Lung (tissue), 11 donors: ENCODE measurements at regions not wholly inside any gene's neighbourhood (a gene's known extent, or its start where the extent isn't known, plus 50 kb on each side); places are given as distances from the start of the nearest gene placed in this dataset.

Source experiments
- ATAC-seq: fragments of 200-7000 bp; cut with Tn5 transposase; one replicate; pipeline ENCODE4 v1.9.1; 2020; ENCODE audit warnings: moderate number of reproducible peaks; ENCODE audit not compliant: insufficient read depth, low FRiP score
- DNase-seq, 3 donors: peaks; one replicate each; pipeline ENCODE4 v3.0.0-alpha.2; 2013 to 2017
- H3K27ac ChIP-seq, 2 donors: one replicate each; pipeline ENCODE4 v1.5.1; 2013; ENCODE audit warnings: mild to moderate bottlenecking in 2 of 2, moderate library complexity in 2 of 2, control low read depth in 1 of 2, inconsistent platforms in 1 of 2, low read depth in 1 of 2, low read length in 1 of 2
- H3K27me3 ChIP-seq, 3 donors: one replicate each; pipeline ENCODE4 v1.5.1; 2013; ENCODE audit warnings: low read length in 2 of 3; ENCODE audit not compliant: control insufficient read depth in 3 of 3, insufficient read depth in 3 of 3
- H3K36me3 ChIP-seq, 4 donors: one replicate each; pipeline ENCODE4 v1.5.1; 2013; ENCODE audit warnings: low read length in 4 of 4, mild to moderate bottlenecking in 1 of 4, moderate library complexity in 1 of 4; ENCODE audit not compliant: control insufficient read depth in 4 of 4, insufficient read depth in 4 of 4
- H3K4me1 ChIP-seq, 5 donors: one replicate each; pipeline ENCODE4 v1.5.1; 2013; ENCODE audit warnings: low read length in 5 of 5, mild to moderate bottlenecking in 2 of 5, moderate library complexity in 1 of 5; ENCODE audit not compliant: control insufficient read depth in 5 of 5, insufficient read depth in 5 of 5
- H3K4me3 ChIP-seq: one replicate; pipeline ENCODE4 v1.5.1; 2013; ENCODE audit warnings: mild to moderate bottlenecking, control low read depth, moderate library complexity
- H3K9ac ChIP-seq, 2 donors: one replicate each; pipeline ENCODE4 v1.5.1; 2013; ENCODE audit warnings: low read length in 2 of 2, control low read depth in 1 of 2; ENCODE audit not compliant: insufficient read depth in 1 of 2
- H3K9me3 ChIP-seq, 4 donors: one replicate each; pipeline ENCODE4 v1.5.1; 2013; ENCODE audit warnings: low read length in 3 of 4, mild to moderate bottlenecking in 1 of 4, moderate library complexity in 1 of 4; ENCODE audit not compliant: control insufficient read depth in 4 of 4, insufficient read depth in 3 of 4
- WGBS, 2 donors: extraction: QIAGEN DNeasy Blood & Tissue Kit; methylation state at CpG; one replicate each; pipeline ENCODE4 v1.1.7; 2013; 5-methylcytosine and 5-hydroxymethylcytosine counted together
- TF ChIP-seq, protein P1 (sequence below): IDR thresholded peaks from 2 replicates; pipeline ENCODE4 v1.5.1; 2012; ENCODE audit warnings: mild to moderate bottlenecking; ENCODE audit errors: control extremely low read depth, extremely low read depth
- donor health status: control.
- donor health status: control.
- donor health status: Bipolar disorder and iron deficiency.
- donor health status: healthy.
- donor health status: DM: yes; HTN: yes; CAD: no.

GRCh38 chr4:165548702-165549101, 169.9 kb downstream of the CPE start:
- TF ChIP-seq, protein P1, sequence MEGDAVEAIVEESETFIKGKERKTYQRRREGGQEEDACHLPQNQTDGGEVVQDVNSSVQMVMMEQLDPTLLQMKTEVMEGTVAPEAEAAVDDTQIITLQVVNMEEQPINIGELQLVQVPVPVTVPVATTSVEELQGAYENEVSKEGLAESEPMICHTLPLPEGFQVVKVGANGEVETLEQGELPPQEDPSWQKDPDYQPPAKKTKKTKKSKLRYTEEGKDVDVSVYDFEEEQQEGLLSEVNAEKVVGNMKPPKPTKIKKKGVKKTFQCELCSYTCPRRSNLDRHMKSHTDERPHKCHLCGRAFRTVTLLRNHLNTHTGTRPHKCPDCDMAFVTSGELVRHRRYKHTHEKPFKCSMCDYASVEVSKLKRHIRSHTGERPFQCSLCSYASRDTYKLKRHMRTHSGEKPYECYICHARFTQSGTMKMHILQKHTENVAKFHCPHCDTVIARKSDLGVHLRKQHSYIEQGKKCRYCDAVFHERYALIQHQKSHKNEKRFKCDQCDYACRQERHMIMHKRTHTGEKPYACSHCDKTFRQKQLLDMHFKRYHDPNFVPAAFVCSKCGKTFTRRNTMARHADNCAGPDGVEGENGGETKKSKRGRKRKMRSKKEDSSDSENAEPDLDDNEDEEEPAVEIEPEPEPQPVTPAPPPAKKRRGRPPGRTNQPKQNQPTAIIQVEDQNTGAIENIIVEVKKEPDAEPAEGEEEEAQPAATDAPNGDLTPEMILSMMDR = no peak
- H3K9ac ChIP-seq = no peak overlapping the region
- no peaks in the 10 kb centered on the region for H3K36me3 ChIP-seq
- H3K4me3 ChIP-seq = no peak overlapping the region
- no peak for ATAC-seq
- H3K4me1 ChIP-seq = no peaks in the 10 kb centered on the region
- H3K27ac ChIP-seq = no peak overlapping the region
- H3K9me3 ChIP-seq = no peaks in the 10 kb centered on the region
- H3K27me3 ChIP-seq = no peaks in the 10 kb centered on the region
- 82 to 84% methylated on average over 2 of the region's 2 CpGs for WGBS, 2 donors
- no peak for DNase-seq

DNA sequence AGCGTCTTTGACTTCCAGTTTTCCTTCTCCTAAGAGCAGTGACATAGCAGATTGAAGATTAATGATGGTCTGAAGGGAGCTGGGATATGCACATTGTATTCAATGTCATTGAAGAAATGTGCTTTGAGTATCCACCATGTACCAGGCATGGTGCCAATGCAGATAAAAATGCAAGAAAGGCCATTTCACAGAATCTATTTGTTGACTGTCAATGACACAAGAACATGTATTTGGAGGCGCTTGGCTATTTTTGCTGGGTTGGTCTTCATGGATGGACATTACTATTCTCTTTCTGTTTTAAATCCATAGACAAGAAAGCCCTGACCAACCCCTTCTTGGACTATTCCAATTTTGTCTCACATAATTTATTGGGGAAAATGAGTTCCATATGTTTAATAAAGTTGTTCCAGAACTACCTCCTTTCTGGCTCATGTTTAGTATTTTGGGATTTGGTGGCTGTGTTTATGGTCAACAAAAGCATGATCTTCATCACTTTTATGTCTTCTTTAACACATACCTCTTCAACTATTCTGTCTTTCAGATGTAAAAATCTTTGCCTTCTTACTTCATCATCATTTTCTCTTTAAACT, 174.5 kb downstream of the CPE start:
- Histone ChIP-seq H3K9ac (no peak overlapping the region), H3K4me3 (no peak overlapping the region), H3K9me3 (peaks cover 0 to 2% (median 0%) of the 10 kb centered on the region in 4 donors), H3K36me3 (no peaks in the 10 kb centered on the region), H3K27ac (no peak overlapping the region), H3K4me1 (no peaks in the 10 kb centered on the region), H3K27me3 (no peaks in the 10 kb centered on the region)
- DNase-seq (peak in 1 of 3 donors; percentile 7), ATAC-seq (no peak)
- WGBS, 2 donors = 88 to 89% methylated on average over 2 of the region's 2 CpGs
- TF ChIP-seq, protein P1 = no peak

DNA sequence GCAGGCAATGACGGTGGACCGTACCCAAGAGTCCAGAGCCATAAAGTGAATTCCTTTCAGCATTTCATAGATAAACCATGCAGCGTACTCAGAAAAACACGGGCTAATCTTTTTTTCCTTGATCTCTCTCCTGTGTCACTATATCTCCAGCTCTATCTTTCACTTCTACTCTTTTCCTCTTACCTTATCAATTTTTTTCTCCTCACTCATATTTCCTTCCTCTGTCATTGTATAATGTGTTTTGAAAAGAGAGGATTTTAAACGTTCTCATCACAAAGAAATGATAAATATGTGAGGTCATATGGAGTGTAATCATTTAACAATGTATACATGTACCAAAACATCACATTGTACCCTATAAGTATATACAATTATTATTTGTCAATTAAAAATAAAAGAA, 176.5 kb downstream of the CPE start:
- DNase-seq (no peak), ATAC-seq (no peak)
- WGBS, 2 donors = 70 to 75% methylated on average over 5 of the region's 5 CpGs
- Histone ChIP-seq H3K4me3 (no peak overlapping the region), H3K27me3 (no peaks in the 10 kb centered on the region), H3K9me3 (peaks cover 0 to 2% (median 0%) of the 10 kb centered on the region in 4 donors), H3K27ac (no peak overlapping the region), H3K36me3 (no peaks in the 10 kb centered on the region), H3K9ac (no peak overlapping the region), H3K4me1 (no peaks in the 10 kb centered on the region)
- TF ChIP-seq, protein P1 = no peak

- H3K36me3 ChIP-seq = no peaks in the 10 kb centered on the region
- TF ChIP-seq, protein P1 = no peak
- H3K27ac ChIP-seq = no peak overlapping the region
- no peak overlapping the region for H3K9ac ChIP-seq
- peaks cover 0 to 2% (median 1%) of the 10 kb centered on the region in 4 donors for H3K9me3 ChIP-seq
- H3K27me3 ChIP-seq = no peaks in the 10 kb centered on the region
- ATAC-seq = no peak
- H3K4me3 ChIP-seq = no peak overlapping the region
- 78 to 84% methylated on average over 1 of the region's 1 CpG for WGBS, 2 donors
- no peak for DNase-seq
- H3K4me1 ChIP-seq = no peaks in the 10 kb centered on the region
Measured at GRCh38 chr4:165556383-165556782, 177.6 kb downstream of the CPE start.
